ENCODE measurements at regions not wholly inside any gene's neighbourhood (a gene's known extent, or its start where the extent isn't known, plus 50 kb on each side); places are given as distances from the start of the nearest gene placed in this dataset.

DNA sequence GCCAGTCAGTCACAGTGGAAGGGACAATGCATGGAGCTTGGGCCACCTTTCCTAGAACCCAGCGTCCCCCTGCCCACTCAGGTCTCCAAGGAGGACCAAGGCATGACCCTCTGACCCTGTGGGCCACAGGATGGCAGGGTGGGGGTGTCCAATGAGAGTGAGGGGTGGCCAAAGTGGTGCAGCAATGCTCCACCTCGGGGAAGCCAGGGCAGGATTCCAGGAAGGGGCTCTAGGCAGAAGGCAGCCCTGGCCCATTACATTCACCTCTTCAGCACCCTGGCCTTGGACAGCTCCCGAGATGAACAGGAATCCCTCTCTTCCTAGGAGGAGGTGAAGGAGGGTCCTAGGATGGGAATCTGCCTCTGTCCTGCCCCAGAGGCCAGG, 597.5 kb downstream of the BRD1 start:
- DNase-seq (ENCODE audit: low read depth in 2 of 3, low spot score in 2 of 3), result no peak

DNA sequence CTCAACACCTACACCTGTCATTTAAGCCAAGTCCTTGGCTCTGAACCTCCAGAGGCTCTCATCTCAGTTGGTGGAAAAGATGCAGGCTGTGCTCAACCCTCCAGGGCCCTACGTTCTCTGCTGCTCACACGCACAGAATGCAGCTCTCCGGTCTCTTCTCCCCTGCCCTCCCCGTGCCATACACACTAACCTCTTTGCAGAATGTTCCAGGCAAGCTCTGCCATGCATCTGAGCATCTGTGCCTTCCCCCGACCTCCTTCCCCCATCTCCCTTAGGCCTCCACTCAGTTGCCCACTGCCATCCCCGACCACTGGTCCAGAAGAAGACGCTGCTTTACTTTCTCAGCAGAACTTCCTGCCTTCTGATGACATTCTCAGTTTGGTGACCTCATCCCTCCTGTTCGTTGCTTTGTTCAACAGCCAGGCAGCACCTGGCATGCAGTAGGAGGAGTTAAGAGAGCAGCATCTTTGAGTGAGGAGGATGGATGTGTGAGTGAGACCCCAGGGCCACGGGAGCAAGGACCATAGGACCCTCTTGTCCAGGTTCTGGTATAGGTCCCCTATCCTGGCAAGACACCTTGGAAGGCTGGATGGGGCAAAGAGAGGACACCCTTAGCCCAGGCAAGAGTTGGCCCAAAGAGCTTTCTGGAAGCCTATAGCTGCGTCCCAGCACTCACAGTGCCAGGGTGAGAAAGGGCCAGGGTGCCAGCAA, 598.0 kb downstream of the BRD1 start:
- no peak for DNase-seq (ENCODE audit: low read depth in 2 of 3, low spot score in 2 of 3)

DNA sequence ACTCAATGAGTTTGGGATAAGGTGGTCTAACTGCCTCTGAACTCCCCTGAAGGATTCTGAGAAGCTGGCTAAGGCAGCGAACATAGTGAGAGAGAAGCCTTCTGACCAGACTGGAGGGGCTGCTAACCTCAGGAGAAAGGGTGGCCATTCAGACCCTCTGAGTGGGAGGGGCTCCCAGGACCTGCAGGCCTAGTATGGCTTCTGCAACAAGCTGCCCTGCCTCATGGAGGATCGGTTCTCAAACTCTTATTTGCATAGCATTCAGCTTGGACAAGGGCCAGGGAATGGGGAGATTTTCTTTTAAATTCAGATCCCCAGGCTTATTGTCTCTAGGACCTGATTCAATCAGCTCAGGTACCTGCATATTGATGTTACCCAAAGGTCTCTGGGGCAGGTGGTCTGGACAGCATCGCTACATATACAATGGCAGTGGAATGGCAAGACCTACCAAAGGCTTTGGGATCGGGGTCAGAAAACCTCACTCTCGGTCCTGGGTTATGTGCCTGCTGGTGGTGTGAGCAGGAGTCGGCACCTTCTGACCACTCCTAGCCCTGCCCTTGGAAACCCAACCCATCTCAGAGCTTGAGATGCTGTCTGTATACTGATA, 599.1 kb downstream of the BRD1 start:
- DNase-seq (ENCODE audit: low read depth in 2 of 3, low spot score in 2 of 3), result no peak

DNA sequence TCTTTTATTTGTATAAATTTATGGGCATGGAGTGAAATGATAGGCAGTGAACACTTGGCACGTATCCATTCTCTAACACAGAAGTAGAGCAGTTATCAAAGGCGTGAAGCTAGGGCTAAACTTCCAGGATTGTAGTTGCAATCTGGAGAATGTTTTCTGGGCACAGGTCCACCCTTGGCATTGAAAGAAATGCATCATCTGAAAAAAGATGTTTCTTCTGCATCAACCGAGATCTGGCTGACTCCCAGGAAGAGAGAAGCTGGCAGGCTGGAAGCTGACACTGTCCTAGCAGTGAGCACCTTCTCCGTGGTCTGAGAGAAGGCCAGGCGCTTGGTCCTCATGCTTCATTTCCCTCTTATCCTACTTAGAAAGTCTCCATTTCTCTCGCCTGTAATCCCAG, 600.0 kb downstream of the BRD1 start:
- DNase-seq (ENCODE audit: low read depth in 2 of 3, low spot score in 2 of 3), result no peak

DNA sequence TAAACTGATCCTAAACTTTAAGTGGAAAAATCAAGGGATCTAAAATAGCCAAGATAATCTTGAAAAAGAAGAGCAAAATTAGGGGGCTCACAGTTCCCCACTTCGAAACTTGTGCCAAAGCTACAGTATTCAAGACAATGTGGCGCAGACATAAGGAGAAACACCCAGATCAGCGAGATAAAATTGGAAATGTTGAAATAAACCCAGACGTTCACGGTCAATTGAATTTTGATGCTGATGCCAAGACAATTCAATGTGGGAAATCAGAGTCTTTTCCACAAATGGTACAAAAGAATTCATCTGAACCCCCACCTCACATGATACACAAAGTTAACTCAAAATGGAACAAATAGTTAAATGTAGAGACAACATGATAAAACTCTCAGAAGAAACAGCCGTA, 601.6 kb downstream of the BRD1 start:
- no peak for DNase-seq (ENCODE audit: low read depth in 2 of 3, low spot score in 2 of 3)

DNA sequence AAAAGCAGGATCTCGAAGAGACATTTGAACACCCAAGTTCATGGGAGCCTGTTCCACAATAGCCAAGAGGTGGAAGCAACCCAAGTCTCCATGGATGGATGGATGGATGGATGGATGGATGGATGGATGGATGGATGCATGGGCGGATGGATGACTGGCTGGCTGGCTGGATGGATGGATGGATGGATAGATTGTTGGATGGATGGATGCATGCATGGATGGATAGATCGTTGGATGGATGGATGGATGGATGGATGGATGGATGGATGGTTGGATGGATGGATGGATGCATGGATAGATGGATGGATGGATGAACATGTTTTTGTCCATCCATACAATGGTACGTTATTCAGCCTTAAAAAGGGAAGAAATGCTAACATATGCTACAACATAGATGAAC, 603.4 kb downstream of the BRD1 start:
- no peak for DNase-seq (ENCODE audit: low read depth in 2 of 3, low spot score in 2 of 3)

DNA sequence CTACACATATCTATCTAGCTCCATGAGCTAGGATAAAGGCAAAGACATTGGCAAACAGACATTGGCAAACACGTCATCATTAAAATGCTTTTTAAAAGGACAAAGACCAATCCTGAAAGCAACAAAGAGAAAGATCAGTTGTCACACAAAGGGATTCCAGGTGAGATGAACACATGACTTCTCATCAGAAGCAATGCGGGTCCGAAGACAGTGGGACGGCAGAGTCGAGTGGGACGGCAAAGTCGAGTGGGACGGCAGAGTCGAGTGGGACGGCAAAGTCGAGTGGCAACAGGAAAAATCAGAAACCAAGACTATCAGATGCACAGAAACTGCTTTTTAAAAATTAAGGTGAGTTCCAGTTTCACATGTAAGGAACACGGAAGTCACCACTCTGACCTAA, 609.5 kb downstream of the BRD1 start:
- no peak for DNase-seq (ENCODE audit: low read depth in 2 of 3, low spot score in 2 of 3)

DNA sequence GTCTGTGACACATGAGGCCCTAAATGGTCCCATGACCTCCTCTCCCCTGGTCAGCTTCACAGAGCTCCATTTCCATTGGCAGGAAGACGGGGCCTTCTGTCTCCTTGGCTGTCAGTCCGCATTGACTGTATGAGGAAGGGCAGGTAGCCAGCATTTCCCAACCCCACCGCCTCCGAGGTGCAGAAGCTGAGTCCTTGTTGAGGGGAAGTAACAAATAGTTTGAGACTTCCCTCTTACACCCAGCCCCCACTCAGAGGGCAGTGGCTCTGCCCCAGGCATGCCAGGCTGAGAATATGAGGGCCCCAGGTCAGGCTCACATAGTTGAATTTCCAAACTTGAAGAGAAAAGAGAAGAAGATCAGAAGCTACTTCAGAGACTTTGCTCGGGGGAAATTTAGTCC, 611.1 kb downstream of the BRD1 start:
- DNase-seq (ENCODE audit: low read depth in 2 of 3, low spot score in 2 of 3), result no peak

DNA sequence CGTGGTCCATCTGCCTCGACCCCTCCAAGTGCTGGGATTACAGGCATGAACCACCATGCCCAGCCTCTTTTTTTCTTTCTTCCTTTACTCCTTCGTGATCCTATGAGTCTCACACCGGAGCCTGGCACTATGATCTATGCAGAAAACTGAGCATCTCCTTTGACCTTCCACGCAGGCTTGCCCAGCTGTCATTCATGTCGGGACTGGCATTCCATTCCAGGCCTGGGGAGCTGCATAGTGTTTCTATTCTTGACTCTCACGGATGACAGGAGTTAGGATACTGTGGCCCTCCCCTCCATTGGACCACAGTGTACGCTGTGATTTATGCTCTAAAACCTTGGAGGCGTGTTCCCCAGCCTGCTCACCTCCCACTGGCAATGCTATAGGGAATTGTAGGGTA, 611.8 kb downstream of the BRD1 start:
- DNase-seq (ENCODE audit: low read depth in 2 of 3, low spot score in 2 of 3), result no peak

DNA sequence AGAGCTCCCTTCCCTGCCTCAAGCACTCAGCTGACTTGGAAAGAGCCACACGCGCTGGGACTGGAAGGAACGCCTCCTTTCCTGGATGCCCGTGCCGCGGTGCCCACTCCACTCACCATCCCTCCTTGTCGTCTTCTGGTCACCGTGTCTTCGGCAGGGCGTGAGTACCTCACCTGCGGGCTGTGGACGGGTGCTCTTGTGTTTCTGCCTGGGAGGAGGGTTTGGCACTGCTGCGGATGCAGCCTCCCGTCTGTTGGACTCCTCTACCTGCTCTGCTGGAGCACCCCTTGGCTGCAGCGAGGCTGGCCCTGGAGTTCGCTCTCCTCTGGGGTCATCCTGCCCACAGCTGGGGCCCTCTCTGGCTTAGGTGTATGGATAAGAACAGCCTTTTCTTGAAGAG, 612.7 kb downstream of the BRD1 start:
- DNase-seq (ENCODE audit: low read depth in 2 of 3, low spot score in 2 of 3), result no peak

DNA sequence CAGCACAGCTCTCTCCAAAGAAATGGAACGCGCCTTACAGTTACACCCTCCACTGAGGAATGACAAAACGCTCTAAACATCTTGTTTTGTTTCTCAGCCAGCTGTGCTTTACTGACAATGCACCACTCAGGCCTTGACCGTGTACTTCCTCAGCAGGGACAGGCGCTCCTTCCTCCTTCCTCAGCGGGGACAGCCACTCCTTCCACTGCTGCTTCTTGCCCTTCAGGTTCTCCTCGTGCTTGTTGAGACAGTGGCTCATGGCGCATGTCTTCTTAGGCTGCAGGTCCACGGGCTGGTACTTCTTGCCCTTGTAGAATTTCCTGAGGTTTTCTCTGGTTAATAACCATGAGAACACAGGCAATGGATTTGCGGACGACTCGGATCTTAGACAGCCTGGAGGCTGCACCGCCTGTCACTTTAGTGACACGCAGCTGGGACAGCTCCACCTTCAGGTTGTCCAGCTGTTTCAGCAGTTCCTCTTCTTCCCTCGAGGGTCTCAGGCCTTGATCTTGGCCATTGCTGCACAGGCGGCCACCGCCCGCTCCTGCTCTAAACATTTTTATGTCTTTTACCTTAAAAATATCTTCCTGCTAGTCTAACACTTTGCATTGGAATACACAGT, 613.8 kb downstream of the BRD1 start:
- no peak for DNase-seq (ENCODE audit: low read depth in 2 of 3, low spot score in 2 of 3)

DNA sequence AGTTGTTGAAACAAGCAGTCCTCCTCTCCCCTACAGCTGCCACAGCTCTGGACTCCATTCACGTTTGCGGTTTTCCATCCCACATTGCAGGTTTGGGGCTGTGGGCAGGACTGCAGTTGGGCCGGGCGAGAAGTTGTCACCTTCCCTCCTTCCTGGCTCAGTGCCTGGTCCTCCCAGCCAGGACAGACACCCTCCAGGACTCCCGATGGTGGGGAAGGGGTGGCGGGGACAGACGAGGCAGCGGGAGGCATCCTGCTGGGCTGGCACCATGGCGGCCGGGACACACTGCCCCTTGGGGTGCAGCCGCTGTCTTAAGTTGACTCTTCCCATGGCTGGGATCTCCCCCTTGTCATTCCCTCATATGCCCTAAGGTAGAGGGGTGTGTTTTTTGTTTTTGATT, 615.2 kb downstream of the BRD1 start:
- DNase-seq (ENCODE audit: low read depth in 2 of 3, low spot score in 2 of 3), result no peak

DNA sequence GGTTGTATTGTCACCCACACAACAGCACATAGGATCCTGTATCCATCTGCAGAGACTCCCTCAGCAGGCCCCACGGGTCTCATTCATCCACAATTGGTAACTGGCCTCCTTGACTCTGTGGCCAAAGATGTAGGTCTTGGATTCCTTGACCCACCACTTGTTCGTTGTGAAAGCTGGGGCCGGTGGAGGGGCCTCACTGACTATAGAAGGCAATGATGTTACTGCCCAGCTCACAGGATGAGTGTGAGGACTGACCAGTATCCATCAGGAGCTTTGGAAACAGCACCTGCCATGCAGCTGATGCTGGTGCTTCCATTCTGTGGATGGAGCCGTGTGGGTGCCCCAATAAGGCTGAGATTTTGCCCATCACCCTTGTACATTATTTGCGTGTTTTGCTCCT, 615.7 kb downstream of the BRD1 start:
- DNase-seq (ENCODE audit: low read depth in 2 of 3, low spot score in 2 of 3), result no peak

DNA sequence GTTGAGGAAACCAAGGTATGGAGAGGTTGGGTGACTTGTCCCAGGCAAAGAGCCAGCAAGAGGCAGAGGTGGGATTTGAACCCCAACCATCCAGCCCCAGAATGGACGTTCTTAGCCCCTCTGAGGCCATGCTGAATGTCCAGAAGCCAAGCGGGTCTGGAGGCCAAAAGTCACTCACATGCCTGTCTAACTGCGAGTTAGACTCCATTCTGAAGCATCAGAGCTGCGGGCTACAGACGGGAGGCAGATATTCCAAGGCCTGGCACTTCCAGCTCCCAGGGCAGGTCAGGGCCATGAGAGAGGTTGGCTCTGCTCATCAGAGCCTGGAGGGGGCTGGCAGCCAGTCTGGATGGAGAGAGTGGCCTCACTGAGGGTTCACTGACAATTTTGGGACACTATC, 616.5 kb downstream of the BRD1 start:
- no peak for DNase-seq (ENCODE audit: low read depth in 2 of 3, low spot score in 2 of 3)

DNA sequence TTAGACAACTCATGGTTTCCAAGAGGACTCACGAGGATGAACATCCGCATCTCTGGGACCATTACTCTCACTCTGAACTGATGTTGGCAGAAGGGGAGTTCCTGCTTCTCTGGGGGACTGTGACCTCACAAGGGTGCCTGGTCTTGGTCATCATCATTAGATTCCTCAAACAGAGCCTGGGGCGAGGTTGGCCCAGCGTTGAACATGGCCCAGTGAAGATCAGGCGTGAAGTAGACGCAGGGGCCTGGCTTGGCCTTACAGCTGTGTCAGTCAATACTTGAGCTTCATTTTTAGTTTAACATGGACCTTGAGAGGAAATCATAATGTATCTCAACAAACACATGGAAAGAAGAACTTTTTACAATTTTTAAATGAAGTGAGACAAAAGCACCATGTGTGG, 617.1 kb downstream of the BRD1 start:
- no peak for DNase-seq (ENCODE audit: low read depth in 2 of 3, low spot score in 2 of 3)

DNA sequence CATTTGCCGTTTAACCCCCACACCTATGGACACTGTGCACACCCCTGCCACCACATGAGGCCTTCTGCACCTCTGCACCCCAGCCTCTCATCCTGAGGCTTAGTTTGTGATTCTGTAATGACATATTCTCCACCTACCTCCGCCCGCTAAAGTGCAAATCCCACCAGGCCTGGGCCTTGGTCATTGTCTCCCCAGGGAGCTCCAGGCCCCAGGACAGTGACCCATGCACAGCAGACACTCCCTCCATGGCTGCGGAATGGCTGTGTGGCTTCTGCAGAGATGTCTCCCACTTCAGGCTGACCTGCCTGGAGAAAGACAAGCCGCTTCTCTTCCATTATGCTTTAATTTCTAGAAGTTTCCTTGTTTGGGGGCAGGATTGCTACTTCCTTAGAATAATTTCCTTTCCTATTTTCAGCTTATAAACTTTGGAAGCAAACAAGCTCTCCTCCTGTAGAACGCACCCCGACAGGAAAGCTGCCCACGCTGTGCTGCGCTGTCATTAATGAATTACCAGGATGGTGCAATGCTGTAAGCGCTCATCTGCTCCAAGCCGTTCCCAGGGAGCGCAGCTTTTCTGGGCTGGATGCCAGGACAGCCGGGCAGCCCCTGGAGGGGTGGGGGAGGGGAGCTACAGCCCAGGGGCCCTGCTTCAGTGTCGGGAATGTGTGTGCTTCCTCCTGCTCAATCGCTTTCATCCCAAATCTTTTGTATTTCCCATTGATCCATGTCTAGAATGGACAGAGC, 618.0 kb downstream of the BRD1 start:
- no peak for DNase-seq (ENCODE audit: low read depth in 2 of 3, low spot score in 2 of 3)

DNA sequence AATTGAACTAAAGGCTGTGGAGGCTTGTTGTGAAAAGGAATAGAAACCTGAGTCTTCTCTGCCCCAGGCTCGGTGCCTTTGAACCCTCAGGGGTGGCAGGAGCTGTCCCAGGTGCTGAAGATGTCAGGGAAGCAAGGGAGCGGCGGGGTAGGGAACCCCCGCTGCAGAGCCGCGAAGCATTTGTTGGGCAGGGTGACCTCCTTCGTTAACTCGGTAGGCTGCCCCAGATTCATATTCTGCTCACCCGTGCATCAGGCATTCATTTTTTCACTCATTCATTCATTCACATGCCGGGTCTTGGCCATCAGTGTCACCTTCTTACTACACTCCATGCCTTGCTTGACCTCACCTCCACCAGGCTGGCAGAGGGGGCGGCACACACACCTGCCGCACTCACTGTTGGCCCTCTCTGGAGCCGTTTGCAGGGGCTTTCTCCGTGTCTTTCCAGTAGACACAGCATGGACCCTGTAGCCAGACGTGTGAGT, 618.9 kb downstream of the BRD1 start:
- no peak for DNase-seq (ENCODE audit: low read depth in 2 of 3, low spot score in 2 of 3)

DNA sequence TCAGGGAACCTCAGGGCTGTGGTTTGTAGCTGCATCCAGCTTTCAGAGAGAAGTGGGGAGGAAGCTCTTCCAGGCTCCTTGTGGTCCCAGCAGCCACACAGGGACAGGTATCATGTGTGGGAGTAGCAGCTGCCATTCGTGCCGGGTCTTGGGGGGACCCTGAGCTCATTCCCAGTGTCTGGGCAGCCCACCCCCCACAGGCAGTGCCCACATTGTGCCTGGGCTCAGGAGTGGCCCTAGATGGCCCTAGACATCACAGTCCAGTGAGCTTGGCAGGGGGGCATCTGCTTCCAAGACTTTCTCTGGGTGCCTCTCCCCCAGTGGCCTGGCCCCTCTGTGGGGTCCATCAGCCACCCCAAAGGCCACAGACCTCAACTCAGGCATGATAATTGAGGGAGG, 619.7 kb downstream of the BRD1 start:
- DNase-seq (ENCODE audit: low read depth in 2 of 3, low spot score in 2 of 3), result no peak

DNA sequence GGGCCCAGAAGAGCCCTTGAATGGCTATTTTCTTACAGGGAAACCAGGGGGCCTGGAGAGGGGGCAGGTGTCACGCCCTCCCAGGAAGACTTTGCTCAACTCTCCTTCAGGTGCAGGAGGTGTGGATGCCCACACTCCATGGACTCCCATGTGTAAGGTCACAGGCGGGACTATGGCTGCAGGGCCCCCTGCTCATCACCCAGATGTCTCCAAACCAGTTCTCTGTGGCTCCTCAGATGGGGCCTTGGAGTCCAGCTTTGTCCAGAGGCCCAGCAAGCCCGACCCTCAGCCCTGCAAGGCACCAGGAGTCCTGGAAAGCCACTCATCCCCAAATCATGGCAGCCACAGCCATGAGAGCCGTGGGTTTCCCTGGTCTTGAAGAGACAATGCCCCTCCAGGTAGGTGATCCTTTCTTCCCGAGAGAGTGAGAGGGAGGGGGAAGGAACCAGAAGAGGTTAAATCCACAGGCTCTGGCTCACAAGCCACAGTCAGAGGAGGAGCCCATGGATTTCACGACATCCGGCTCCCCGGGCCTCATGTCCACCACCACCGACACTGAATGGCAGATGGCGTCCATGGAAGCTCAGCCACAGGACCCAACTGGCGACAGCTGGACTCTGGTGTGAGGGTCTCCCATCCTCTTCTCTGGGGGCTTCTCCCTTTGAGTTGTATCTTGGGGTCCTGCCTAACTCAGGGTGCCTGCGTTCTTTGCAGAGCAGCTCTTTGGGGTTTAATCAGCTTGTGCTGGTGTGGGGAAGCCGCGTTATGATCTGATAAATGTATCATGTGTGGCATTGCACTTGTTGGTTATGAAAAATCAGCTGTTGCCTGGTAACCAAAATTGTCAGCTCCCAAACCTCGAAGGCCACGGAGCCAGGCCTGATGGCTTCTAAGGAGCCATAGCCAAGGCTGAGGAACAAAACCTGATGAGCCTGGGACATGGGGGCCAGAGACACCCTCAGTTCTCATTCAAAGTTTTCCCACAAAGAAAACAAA, 620.4 kb downstream of the BRD1 start:
- no peak for DNase-seq (ENCODE audit: low read depth in 2 of 3, low spot score in 2 of 3)

DNA sequence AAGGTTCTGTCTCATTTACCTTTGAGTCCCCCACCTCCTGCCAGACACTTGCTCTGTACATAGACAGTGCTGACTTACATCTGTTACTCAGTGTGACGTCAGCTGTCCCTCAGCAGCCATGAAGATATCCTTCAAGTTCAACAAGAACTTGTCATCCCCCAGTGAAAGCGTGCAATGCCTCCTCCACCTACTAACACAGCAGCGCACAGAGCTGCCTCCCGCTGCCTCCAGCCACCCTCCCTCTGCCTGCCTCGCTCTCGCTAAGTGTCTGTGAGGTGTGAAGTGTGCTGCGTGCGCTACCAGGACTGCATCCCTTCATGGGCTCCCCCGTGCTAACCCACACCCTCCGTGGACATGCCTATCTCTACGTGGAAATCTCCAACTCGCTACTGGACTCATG, 621.4 kb downstream of the BRD1 start:
- no peak for DNase-seq (ENCODE audit: low read depth in 2 of 3, low spot score in 2 of 3)

DNA sequence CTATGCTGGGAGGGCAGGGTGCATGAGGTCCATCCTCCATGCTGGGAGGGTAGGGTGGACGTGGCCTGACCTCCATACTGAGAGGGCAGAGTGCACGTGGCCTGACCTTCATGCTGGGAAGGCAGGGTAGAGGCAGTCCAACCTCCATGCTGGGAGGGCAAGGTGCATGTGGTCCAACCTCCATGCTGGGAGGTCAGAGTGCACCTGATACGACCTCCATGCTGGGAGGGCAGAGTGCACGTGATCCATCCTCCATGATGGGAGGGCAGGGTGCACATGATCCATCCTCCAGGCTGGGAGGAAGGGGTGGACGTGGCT, 622.2 kb downstream of the BRD1 start:
- DNase-seq (ENCODE audit: low read depth in 2 of 3, low spot score in 2 of 3), result no peak

All from activated CD8-positive, alpha-beta memory T cell treated with anti-CD3 and anti-CD28 coated beads for 48 hours (primary cell).